NOMO-1 treated with DMSO at 0.1 percent for 48 hours (cell line): ENCODE measurements at regions not wholly inside any gene's neighbourhood (a gene's known extent, or its start where the extent isn't known, plus 50 kb on each side); places are given as distances from the start of the nearest gene placed in this dataset.

Experiments
- DNase-seq: peaks from one replicate; lab custom pipeline; 2025; ENCODE audit not compliant: unreplicated experiment; lab: John Stamatoyannopoulos, UW

GRCh38 chr15:47179988-47180387 lies 537.3 kb upstream of the SEMA6D start:
- no peak for DNase-seq

DNA sequence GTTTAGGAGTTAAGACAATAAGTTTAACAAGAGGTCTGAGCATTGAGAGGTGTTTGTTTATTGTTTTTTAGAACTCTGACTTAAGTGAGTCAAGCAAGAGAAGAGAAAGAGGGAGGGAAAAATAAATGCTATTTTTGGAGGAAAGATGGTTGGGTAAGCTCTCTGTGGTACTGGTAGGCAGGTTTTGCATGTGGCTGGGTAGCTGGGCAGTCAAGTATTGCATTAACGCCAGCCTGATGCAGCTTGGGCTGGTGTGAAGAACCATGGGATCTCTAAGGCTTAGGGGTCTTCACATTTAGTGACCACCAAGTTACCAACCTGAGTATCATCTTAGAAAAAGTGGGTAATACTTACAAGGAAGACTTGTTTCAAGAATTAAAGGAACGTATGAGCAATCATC lies 534.5 kb upstream of the SEMA6D start:
- no peak for DNase-seq

- DNase-seq = no peak
Measured at GRCh38 chr15:47184003-47184907, 533.0 kb upstream of the SEMA6D start.

DNA sequence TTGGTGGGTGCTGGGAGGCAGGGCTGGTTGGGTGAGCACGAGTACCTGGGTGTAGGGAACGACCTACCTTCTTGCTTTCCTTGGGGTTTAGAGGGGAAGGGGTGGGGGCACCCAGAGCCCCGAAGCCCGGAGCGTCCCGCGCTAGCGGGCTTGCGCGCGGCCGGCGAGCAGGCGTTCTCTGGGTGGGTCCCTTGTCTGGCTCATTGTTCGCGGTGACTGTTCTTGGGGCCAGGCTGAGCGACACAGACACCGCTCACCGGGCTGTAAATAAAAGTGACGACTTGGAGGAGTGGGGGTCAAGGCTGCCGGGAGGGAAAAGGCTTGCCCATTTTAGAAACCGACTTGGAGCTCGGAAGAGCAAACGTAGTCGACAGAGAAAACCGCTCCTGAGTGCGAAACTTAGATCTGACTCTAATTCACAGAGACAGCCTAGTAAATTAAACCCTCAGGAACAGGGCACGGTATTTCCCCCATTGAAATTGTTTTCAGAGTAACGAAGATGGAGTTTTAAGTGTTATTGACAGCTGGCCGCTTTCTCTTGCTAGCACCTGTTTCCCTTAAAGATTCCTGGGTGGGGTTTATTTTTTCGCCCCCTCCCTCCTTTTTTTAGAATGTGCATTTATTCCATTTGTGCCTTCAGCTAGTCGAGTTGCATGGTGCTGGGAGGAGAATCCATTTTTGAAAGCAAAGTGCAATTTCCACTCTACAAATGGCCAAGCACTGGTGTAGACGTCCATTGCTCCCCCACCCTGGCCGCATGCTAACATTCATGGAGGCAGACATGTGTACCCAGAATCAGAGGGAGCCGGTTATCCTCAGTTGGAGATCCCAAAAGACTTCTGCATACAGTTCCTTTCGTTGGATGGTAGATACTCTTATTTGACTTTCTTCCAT lies 532.1 kb upstream of the SEMA6D start:
- DNase-seq = no peak

GRCh38 chr15:47186075-47186474 lies 531.2 kb upstream of the SEMA6D start:
- DNase-seq = no peak

GRCh38 chr15:47188758-47189507 lies 528.4 kb upstream of the SEMA6D start:
- no peak for DNase-seq

DNA sequence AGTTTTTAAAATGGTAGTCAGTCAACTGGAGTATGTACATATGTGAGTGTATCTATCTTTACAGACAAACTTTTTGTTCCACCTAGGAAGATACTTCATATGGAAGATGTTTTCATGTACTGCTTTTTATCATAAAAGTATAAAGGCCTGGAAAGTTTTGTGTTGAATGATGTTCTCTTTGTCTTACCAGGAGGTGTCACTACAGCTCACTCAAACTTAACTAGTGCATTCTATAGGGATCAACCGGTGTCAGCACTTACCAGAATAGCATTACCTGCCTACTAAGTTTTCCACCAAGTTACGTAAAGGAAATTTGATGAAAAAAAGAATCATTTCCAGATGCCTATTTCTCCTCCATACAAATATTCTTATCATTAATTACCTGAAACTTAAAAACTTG lies 522.6 kb upstream of the SEMA6D start:
- peak; percentile 2 for DNase-seq

GRCh38 chr15:47196048-47196447 lies 521.3 kb upstream of the SEMA6D start:
- peak; percentile 77 for DNase-seq

DNA sequence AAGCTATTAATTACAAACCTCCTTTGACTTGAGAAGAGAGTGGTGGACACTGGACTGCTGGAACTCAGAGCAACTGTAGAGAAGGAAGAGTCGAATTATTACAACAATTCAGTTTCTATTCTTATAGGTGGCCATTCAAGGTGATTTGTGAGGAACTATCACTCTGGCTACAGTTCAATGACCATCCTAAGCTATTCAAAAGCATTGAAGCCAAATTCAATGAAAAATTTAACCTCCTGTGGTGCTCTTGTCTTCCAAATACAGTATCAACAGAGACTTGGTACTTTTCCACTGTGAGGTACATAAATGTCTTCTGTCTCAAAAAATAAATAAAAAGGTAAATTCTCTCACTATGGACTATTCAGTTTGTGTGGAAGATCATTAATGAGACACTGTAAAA lies 513.3 kb upstream of the SEMA6D start:
- DNase-seq = no peak

- no peak for DNase-seq
Measured at GRCh38 chr15:47206358-47206978, 510.8 kb upstream of the SEMA6D start.

- DNase-seq = no peak
Measured at GRCh38 chr15:47209591-47209990, 507.7 kb upstream of the SEMA6D start.

GRCh38 chr15:47212222-47213010 lies 504.9 kb upstream of the SEMA6D start:
- no peak for DNase-seq

- no peak for DNase-seq
Measured at GRCh38 chr15:47213883-47214282, 503.4 kb upstream of the SEMA6D start.

DNA sequence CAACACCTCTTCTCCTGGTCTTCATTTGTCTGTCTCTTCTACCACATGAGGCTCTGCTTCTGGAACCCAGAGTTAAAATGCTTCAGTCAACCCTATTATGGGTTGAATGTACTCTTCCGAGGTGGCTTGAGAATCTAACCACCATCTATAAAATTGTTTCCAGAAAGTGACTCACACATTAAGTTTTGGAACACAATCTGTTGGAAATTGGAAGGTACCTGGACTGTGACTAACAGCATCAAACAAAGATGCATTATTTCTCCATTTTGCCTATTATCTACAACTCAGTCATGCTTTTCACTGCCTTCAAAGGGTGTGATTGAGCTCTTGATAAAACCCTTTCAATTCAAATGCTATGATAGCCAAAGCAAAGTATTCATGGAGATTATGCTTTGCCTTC lies 499.0 kb upstream of the SEMA6D start:
- DNase-seq = no peak

DNA sequence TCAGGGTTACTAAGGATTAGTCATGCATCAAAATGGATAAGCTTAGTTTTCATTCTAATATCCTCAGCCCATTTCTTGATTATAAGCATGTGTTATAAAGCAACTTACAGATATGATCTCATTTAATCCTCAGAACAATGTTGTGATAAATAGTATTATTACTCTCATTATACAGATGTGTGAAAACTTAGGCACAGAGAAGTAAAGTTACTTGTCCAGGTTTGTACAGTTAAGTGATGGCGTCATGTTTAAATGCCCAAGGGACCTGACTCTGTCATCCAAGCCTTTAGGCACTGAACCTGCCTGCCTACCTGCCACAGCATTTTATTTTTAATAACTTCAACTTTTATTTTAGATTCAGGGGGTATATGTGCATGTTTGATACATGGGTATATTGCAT lies 472.9 kb upstream of the SEMA6D start:
- DNase-seq = no peak

DNA sequence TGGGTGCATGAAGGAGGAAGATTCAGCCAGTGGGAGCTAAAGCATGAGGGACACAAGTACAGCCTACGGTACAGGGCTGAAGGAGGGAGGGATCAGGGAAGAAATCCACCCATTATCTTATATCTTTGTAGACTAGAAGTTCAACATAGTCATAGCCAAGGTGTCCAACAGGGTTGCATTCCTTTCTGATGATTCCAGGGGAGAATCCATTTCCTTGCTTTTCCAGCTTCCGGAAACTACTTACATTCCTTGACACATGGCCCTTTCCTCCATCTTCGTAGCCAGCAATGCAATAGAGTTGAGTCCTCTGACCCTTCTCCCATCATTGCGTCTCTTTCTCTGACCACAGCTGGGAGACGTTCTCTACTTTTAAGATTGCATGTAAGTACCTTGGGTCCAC lies 471.0 kb upstream of the SEMA6D start:
- no peak for DNase-seq

DNA sequence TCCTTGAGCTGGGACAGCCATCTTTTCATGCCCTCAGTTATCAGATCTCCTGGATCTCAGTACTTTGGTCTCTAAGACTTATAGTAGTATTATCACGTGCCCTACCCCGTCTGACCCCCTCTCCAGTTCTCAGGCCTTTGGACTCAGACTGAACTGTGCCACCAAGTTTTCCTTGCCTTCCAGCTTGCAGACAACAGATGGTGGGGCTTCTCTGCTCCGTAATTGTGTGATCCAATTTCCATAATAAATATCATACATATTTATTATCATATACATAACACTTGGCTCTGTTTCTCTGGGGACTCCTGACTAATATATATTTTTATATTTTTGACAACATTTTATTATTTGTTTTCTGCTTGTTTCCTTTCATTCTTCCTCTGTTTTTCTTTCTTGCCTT lies 458.8 kb upstream of the SEMA6D start:
- DNase-seq = no peak

DNA sequence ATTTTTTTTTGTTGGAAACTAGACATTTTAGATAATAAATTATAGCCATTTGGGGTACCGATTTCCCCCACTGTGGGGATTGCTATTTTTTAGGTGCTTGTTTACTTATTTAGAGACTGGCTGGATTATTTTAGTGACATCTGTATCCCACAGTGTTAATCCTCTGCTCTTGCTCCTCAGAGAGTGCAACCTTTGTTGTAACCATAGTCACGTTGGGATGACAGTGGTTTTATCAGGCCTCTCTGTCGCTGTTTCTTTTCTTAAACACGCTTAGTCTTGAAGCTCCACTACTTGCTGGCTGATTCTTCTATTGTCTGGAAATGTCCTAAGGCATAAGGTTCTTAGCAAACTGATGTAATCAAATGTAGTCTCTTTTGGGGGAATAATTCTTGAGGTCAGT lies 451.6 kb upstream of the SEMA6D start:
- DNase-seq = no peak

GRCh38 chr15:47266566-47266965 lies 450.7 kb upstream of the SEMA6D start:
- no peak for DNase-seq

DNA sequence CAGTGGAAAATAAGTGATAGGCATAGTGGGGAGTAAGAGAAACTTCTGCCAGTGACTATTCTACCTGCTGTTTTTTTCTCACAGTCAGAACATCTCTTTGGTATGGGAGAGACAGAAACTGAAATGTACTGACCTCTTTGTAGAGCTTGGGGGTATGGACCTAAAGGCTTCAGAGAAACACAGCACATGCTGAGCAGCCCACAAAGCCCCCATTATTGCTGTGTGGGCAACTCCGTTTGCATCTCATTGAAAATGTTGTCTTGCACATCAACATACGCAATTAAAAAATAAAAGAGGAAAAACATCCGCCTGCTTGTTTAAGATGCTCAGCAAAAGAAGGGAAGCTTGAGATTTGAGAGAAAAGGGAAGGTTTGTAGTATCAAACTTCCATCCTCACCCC lies 443.4 kb upstream of the SEMA6D start:
- DNase-seq = no peak
